Breast epithelium (tissue), 3 donors: ENCODE measurements at regions not wholly inside any gene's neighbourhood (a gene's known extent, or its start where the extent isn't known, plus 50 kb on each side); places are given as distances from the start of the nearest gene placed in this dataset.

ENCODE experiments used
- CTCF ChIP-seq, 3 donors: fragments of 450-650 bp; IDR thresholded peaks; one replicate each; pipeline ENCODE4 v1.5.1; 2016 to 2017; ENCODE audit warnings: antibody characterized with exemption in 3 of 3, mild to moderate bottlenecking in 3 of 3, moderate library complexity in 3 of 3
- POLR2A ChIP-seq: fragments of 450-650 bp; IDR thresholded peaks from one replicate; pipeline ENCODE4 v1.6.1; 2016; ENCODE audit warnings: antibody characterized with exemption, mild to moderate bottlenecking, moderate library complexity

GRCh38 chrX:10929747-10930146 lies 181.4 kb upstream of the HCCS start:
- TF ChIP-seq POLR2A = no peak
- no peak for TF ChIP-seq CTCF (IDR thresholded peaks at IDR 0.05)
